GM12878 (cell line): ENCODE measurements at regions not wholly inside any gene's neighbourhood (a gene's known extent, or its start where the extent isn't known, plus 50 kb on each side); places are given as distances from the start of the nearest gene placed in this dataset.

Source experiments
- ATAC-seq: fragments of 200-7000 bp; cut with Tn5 transposase; 3 replicates; pipeline ENCODE4 v1.9.1; 2020; ENCODE audit warnings: mild to moderate bottlenecking, moderate library complexity
- BruUV-seq: library from RNA; stranded (reverse); fragments of 400-500 nt; replicated peaks from 2 replicates; lab custom pipeline; 2021; lab: Mats Ljungman, UMichigan
- CTCF ChIA-PET: fragments of 300-600 bp; sonication (Branson Sonifier 250); formaldehyde crosslinking; extraction: SDS; loops from one replicate; lab custom pipeline; 2021; ENCODE audit warnings: inconsistent platforms; lab: Yijun Ruan, JAX
- POLR2A ChIA-PET: fragments of 350-600 bp; formaldehyde crosslinking; extraction: SDS; loops from one replicate; lab custom pipeline; 2021; ENCODE audit warnings: inconsistent platforms; lab: Charles Lee
- RAD21 ChIA-PET: fragments of 300-600 bp; sonication (Branson Sonifier 250); formaldehyde crosslinking; loops from one replicate; lab custom pipeline; 2023; ENCODE audit warnings: antibody characterized with exemption; ENCODE audit not compliant: unreplicated experiment; lab: Charles Lee
- SMC1A ChIA-PET: fragments of 300-600 bp; sonication (Branson Sonifier 250); formaldehyde crosslinking; loops from one replicate; lab custom pipeline; 2023; ENCODE audit not compliant: unreplicated experiment, uncharacterized antibody; lab: Charles Lee
- DNase-seq: peaks from one replicate; pipeline ENCODE4 v3.0.0-alpha.2; 2011; ENCODE audit warnings: low read depth, low spot score
- FAIRE-seq: peaks from 3 replicates; lab custom pipeline; 2011; peaks lifted over from hg19 to GRCh38; lab: Jason Lieb, UNC
- H2AFZ ChIP-seq: 2 replicates; pipeline ENCODE4 v1.6.0; 2011; ENCODE audit warnings: low read depth, low read length, control low read depth; ENCODE audit not compliant: control insufficient read depth
- H3K27ac ChIP-seq: 2 replicates; pipeline ENCODE4 v1.5.1; 2011; ENCODE audit warnings: control low read depth; ENCODE audit not compliant: control insufficient read depth, insufficient read depth
- H3K27me3 ChIP-seq, 2 experiments: replicated peaks in 1 of 2; 2 replicates each; pipeline versions ENCODE4 v1.6.0 to v1.6.1; 2011; ENCODE audit warnings: low read length in 1 of 2; ENCODE audit not compliant: control insufficient read depth in 2 of 2, insufficient read depth in 2 of 2
- H3K36me3 ChIP-seq, 2 experiments: 2 replicates each; pipeline ENCODE4 v1.5.1; 2011; ENCODE audit warnings: low read length in 1 of 2; ENCODE audit not compliant: control insufficient read depth in 2 of 2, insufficient read depth in 2 of 2
- H3K4me1 ChIP-seq: 2 replicates; pipeline ENCODE4 v1.6.1; 2011; ENCODE audit warnings: mild to moderate bottlenecking, low read length, moderate library complexity, mixed read lengths; ENCODE audit not compliant: control insufficient read depth, insufficient read depth
- H3K4me2 ChIP-seq: 2 replicates; pipeline ENCODE4 v1.6.0; 2011; ENCODE audit warnings: control low read depth; ENCODE audit not compliant: control insufficient read depth, insufficient read depth
- H3K4me3 ChIP-seq: fragments of 200-600 bp; sonication (generic); 2 replicates; pipeline ENCODE4 v1.5.1; 2016
- H3K79me2 ChIP-seq: 2 replicates; pipeline ENCODE4 v1.6.0; 2011; ENCODE audit warnings: low read length; ENCODE audit not compliant: control insufficient read depth, insufficient read depth
- H3K9ac ChIP-seq: 2 replicates; pipeline ENCODE4 v1.8.0; 2011; ENCODE audit warnings: low read length, control low read depth, mixed read lengths; ENCODE audit not compliant: control insufficient read depth, insufficient read depth
- H3K9me3 ChIP-seq: replicated peaks from 3 replicates; pipeline ENCODE4 v1.5.1; 2011; ENCODE audit warnings: mild to moderate bottlenecking, low read length; ENCODE audit not compliant: control insufficient read depth, insufficient read depth
- H4K20me1 ChIP-seq: 2 replicates; pipeline ENCODE4 v1.6.0; 2011; ENCODE audit not compliant: control insufficient read depth, insufficient read depth
- BRCA1 ChIP-seq: IDR thresholded peaks from 2 replicates; pipeline ENCODE4 v1.6.1; 2011; ENCODE audit warnings: low read depth, low read length, improper control_type of control experiment
- CHD4 ChIP-seq: fragments of 200-600 bp; sonication (generic); IDR thresholded peaks from 2 replicates; pipeline ENCODE4 v1.6.1; 2016; ENCODE audit warnings: mild to moderate bottlenecking
- CREM ChIP-seq: IDR thresholded peaks from 2 replicates; pipeline ENCODE4 v1.6.1; 2014; ENCODE audit warnings: antibody characterized with exemption, low read depth
- GABPA ChIP-seq: IDR thresholded peaks from 2 replicates; pipeline ENCODE4 v1.6.1; 2014; ENCODE audit warnings: antibody characterized with exemption, low read depth, mild to moderate bottlenecking, inconsistent platforms
- GATAD2B ChIP-seq: fragments of 450-650 bp; conservative IDR thresholded peaks from 2 replicates; pipeline ENCODE4 v1.6.1; 2017; ENCODE audit warnings: low read depth, mild to moderate bottlenecking, moderate library complexity
- HDAC6 ChIP-seq: fragments of 200-600 bp; sonication (generic); IDR thresholded peaks from one replicate; pipeline ENCODE4 v1.8.0; 2017; ENCODE audit warnings: antibody characterized with exemption; ENCODE audit not compliant: unreplicated experiment
- RBBP5 ChIP-seq: fragments of 200-600 bp; sonication (generic); conservative IDR thresholded peaks from 2 replicates; pipeline ENCODE4 v1.6.1; 2016
- SIX5 ChIP-seq: IDR thresholded peaks from 2 replicates; pipeline ENCODE4 v1.6.1; 2011; ENCODE audit warnings: mild to moderate bottlenecking, low read depth, low read length, moderate library complexity; ENCODE audit not compliant: severe bottlenecking
- SKIL ChIP-seq: fragments of 450-650 bp; IDR thresholded peaks from 2 replicates; pipeline ENCODE4 v1.6.1; 2017; ENCODE audit warnings: mild to moderate bottlenecking, low read depth, inconsistent platforms; ENCODE audit not compliant: poor library complexity, severe bottlenecking
- SMARCA5 ChIP-seq: fragments of 450-650 bp; IDR thresholded peaks from 2 replicates; pipeline ENCODE4 v1.6.1; 2017; ENCODE audit warnings: mild to moderate bottlenecking
- WGBS: methylation state at CpG from one replicate; pipeline ENCODE4 v1.1.6; 2016; ENCODE audit warnings: low lambda C conversion rate; ENCODE audit not compliant: insufficient replicate concordance, insufficient coverage; ENCODE audit errors: missing lambda C conversion rate; 5-methylcytosine and 5-hydroxymethylcytosine counted together
- in situ Hi-C: fragments of 300-500 bp; cut with MboI; formaldehyde crosslinking; loops from 9 replicates; pipeline ENCODE4 v1.14.3; 2018; ENCODE audit warnings: mixed read lengths
- intact Hi-C: fragments of 100-400 bp; cut with micrococcal nuclease; formaldehyde crosslinking; loops from one replicate; pipeline ENCODE4 v1.14.2; 2022; ENCODE audit not compliant: unreplicated experiment

GRCh38 chr5:173691931-173692330 lies 75.5 kb upstream of the BOD1 start:
- H3K79me2 ChIP-seq, result no peaks in the 10 kb centered on the region
- no peak overlapping the region for H3K9ac ChIP-seq
- intact Hi-C loops (no loop called here), in situ Hi-C loops (no loop called here)
- ATAC-seq (no peak), DNase-seq (no peak), FAIRE-seq (no peak)
- no peaks in the 10 kb centered on the region for H3K9me3 ChIP-seq
- BruUV-seq, result no TSS peak
- no peak overlapping the region for H3K4me3 ChIP-seq
- RAD21 ChIA-PET, result interaction anchor here (0.7 kb wide), 1 partner anchor 202 kb away, joined by 3 read pairs; no protein-coding TSS in a partner anchor
- H3K36me3 ChIP-seq, result no peaks in the 10 kb centered on the region
- peaks cover 33% of the 10 kb centered on the region for H3K4me1 ChIP-seq
- TF ChIP-seq GABPA, result no peak
- TF ChIP-seq RBBP5, result no peak
- TF ChIP-seq SKIL, result no peak
- no peak for TF ChIP-seq CREM
- no peak overlapping the region for H2AFZ ChIP-seq
- no peak overlapping the region for H3K27ac ChIP-seq
- no peak overlapping the region for H3K4me2 ChIP-seq
- no peaks in the 10 kb centered on the region for H3K27me3 ChIP-seq
- CTCF ChIA-PET, result interaction anchor here (0.6 kb wide), 1 partner anchor 8 kb away, joined by 3 read pairs; no protein-coding TSS in a partner anchor
- POLR2A ChIA-PET, result interaction anchor here (1.4 kb wide), 1 partner anchor 12 kb away, joined by 4 read pairs; no protein-coding TSS in a partner anchor
- SMC1A ChIA-PET, result interaction anchor here (0.8 to 1.0 kb wide), 2 partner anchors 18 to 39 kb away, joined by 3 read pairs; no protein-coding TSS in a partner anchor
- no peaks in the 10 kb centered on the region for H4K20me1 ChIP-seq

GRCh38 chr5:173693670-173694069 lies 77.2 kb upstream of the BOD1 start:
- no peak overlapping the region for H3K27ac ChIP-seq
- H3K27me3 ChIP-seq, result no peaks in the 10 kb centered on the region
- H3K9ac ChIP-seq, result no peak overlapping the region
- POLR2A ChIA-PET, result no interaction called here
- no peaks in the 10 kb centered on the region for H4K20me1 ChIP-seq
- no peaks in the 10 kb centered on the region for H3K36me3 ChIP-seq
- DNase-seq (no peak), FAIRE-seq (no peak), ATAC-seq (no peak)
- BruUV-seq, result no TSS peak
- no peaks in the 10 kb centered on the region for H3K79me2 ChIP-seq
- intact Hi-C loops (no loop called here), in situ Hi-C loops (no loop called here)
- TF ChIP-seq SIX5 (no peak), GATAD2B (no peak), HDAC6 (no peak), SMARCA5 (no peak), BRCA1 (no peak), CHD4 (no peak), RBBP5 (no peak)
- H3K4me3 ChIP-seq, result no peak overlapping the region
- 56% methylated on average over 5 of the region's 5 CpGs for WGBS
- SMC1A ChIA-PET, result interaction anchor here (0.9 to 1.3 kb wide), 3 partner anchors 8 to 229 kb away, joined by 3 to 4 read pairs (median 3); no protein-coding TSS in a partner anchor
- H3K4me2 ChIP-seq, result no peak overlapping the region
- RAD21 ChIA-PET, result interaction anchor here (0.6 kb wide), 1 partner anchor 54 kb away, joined by 3 read pairs; no protein-coding TSS in a partner anchor
- H3K9me3 ChIP-seq, result no peaks in the 10 kb centered on the region
- CTCF ChIA-PET, result interaction anchor here (1.1 kb wide), 1 partner anchor 279 kb away, joined by 4 read pairs; no protein-coding TSS in a partner anchor
- H3K4me1 ChIP-seq, result peaks cover 29% of the 10 kb centered on the region
- H2AFZ ChIP-seq, result no peak overlapping the region
